H1 (cell line): ENCODE measurements at regions not wholly inside any gene's neighbourhood (a gene's known extent, or its start where the extent isn't known, plus 50 kb on each side); places are given as distances from the start of the nearest gene placed in this dataset.

Source experiments
- CTCF ChIA-PET: fragments of 300-600 bp; sonication (Branson Sonifier 250); formaldehyde crosslinking; loops from one replicate; lab custom pipeline; 2021; ENCODE audit not compliant: partially characterized antibody; lab: Charles Lee
- POLR2A ChIA-PET: fragments of 300-600 bp; sonication (Branson Sonifier 250); formaldehyde crosslinking; loops from one replicate; lab custom pipeline; 2021; ENCODE audit warnings: inconsistent platforms; ENCODE audit not compliant: partially characterized antibody; lab: Charles Lee
- DNase-seq, 2 experiments: peaks; one replicate each; pipeline versions ENCODE4 v3.0.0 to v3.0.0-alpha.2; 2010 to 2022; ENCODE audit warnings: low spot score in 2 of 2, low read depth in 1 of 2, mixed read lengths in 1 of 2
- FAIRE-seq: peaks from 2 replicates; lab custom pipeline; 2011; peaks lifted over from hg19 to GRCh38; lab: Jason Lieb, UNC
- H2AFZ ChIP-seq: 2 replicates; pipeline ENCODE4 v1.8.1; 2012; ENCODE audit warnings: low read length, inconsistent platforms
- H2AK5ac ChIP-seq: 2 replicates; pipeline ENCODE4 v1.6.1; 2013; ENCODE audit warnings: low read depth, low read length
- H2BK120ac ChIP-seq: replicated peaks from 2 replicates; pipeline ENCODE3; 2013; ENCODE audit warnings: low read depth, low read length, inconsistent platforms
- H2BK12ac ChIP-seq: 2 replicates; pipeline ENCODE4 v1.6.1; 2013; ENCODE audit warnings: low read depth, low read length
- H2BK15ac ChIP-seq: 2 replicates; pipeline ENCODE4 v1.6.1; 2013; ENCODE audit warnings: low read length
- H2BK20ac ChIP-seq: 2 replicates; pipeline ENCODE4 v1.6.1; 2013; ENCODE audit warnings: low read length
- H2BK5ac ChIP-seq: 2 replicates; pipeline ENCODE4 v1.6.1; 2013; ENCODE audit warnings: low read depth, low read length
- H3K14ac ChIP-seq: 2 replicates; pipeline ENCODE4 v1.6.1; 2013; ENCODE audit warnings: inconsistent platforms; ENCODE audit not compliant: insufficient read length
- H3K18ac ChIP-seq: 2 replicates; pipeline ENCODE4 v1.6.1; 2013; ENCODE audit warnings: low read length; ENCODE audit errors: extremely low read depth
- H3K23ac ChIP-seq: 2 replicates; pipeline ENCODE4 v1.6.1; 2013; ENCODE audit warnings: inconsistent platforms; ENCODE audit not compliant: insufficient read length
- H3K23me2 ChIP-seq: 2 replicates; pipeline ENCODE4 v1.6.1; 2013; ENCODE audit warnings: low read depth, low read length
- H3K27ac ChIP-seq: 2 replicates; pipeline ENCODE4 v1.6.1; 2011; ENCODE audit warnings: low read depth, low read length, inconsistent platforms
- H3K27me3 ChIP-seq, 4 experiments: replicated peaks in 1 of 4; 1 replicate in 1 of 4; 2 replicates in 3 of 4; pipeline versions ENCODE4 v1.6.1 to v1.8.1; 2011 to 2013; ENCODE audit warnings: low read length in 3 of 4, mild to moderate bottlenecking in 3 of 4, inconsistent platforms in 2 of 4, mixed read lengths in 2 of 4, moderate library complexity in 1 of 4; ENCODE audit not compliant: control insufficient read depth in 3 of 4, insufficient read depth in 3 of 4; ENCODE audit errors: extremely low read depth in 1 of 4
- H3K36me3 ChIP-seq, 4 experiments: 2 replicates each; pipeline versions ENCODE4 v1.6.1 to v1.8.1; 2011 to 2013; ENCODE audit warnings: mild to moderate bottlenecking in 4 of 4, low read length in 3 of 4, moderate library complexity in 2 of 4, control low read depth in 1 of 4, inconsistent platforms in 1 of 4; ENCODE audit not compliant: insufficient read depth in 4 of 4, control insufficient read depth in 2 of 4
- H3K4ac ChIP-seq: replicated peaks from 2 replicates; pipeline ENCODE3; 2013; ENCODE audit warnings: low read length, low read depth, mixed read lengths, inconsistent platforms; ENCODE audit not compliant: insufficient read length
- H3K4me1 ChIP-seq, 4 experiments: replicated peaks in 1 of 4; 1 replicate in 1 of 4; 2 replicates in 3 of 4; pipeline versions ENCODE4 v1.6.1 to v1.8.1; 2011 to 2013; ENCODE audit warnings: low read length in 3 of 4, inconsistent platforms in 2 of 4, mixed read lengths in 1 of 4; ENCODE audit not compliant: insufficient read depth in 4 of 4, control insufficient read depth in 3 of 4
- H3K4me2 ChIP-seq, 2 experiments: 2 replicates each; pipeline versions ENCODE4 v1.6.1 to v1.8.1; 2011 to 2013; ENCODE audit warnings: low read depth in 2 of 2, low read length in 2 of 2, control low read depth in 1 of 2, inconsistent platforms in 1 of 2, mild to moderate bottlenecking in 1 of 2; ENCODE audit not compliant: insufficient read depth in 1 of 2
- H3K4me3 ChIP-seq, 4 experiments: fragments of 200-600, 300-600 bp in 1 of 4; sonication (generic), shearing (Covaris generic), sonication (Bioruptor Twin) in 1 of 4; 2 replicates each; pipeline versions ENCODE4 v1.5.1 to v1.8.1; 2011 to 2016; ENCODE audit warnings: low read length in 4 of 4, low read depth in 3 of 4, control low read depth in 2 of 4, inconsistent platforms in 2 of 4, mild to moderate bottlenecking in 2 of 4, mixed read lengths in 1 of 4, moderate library complexity in 1 of 4; ENCODE audit not compliant: insufficient read depth in 2 of 4; ENCODE audit errors: extremely low read depth in 1 of 4
- H3K56ac ChIP-seq: replicated peaks from 2 replicates; pipeline ENCODE3; 2013; ENCODE audit warnings: low read depth, mild to moderate bottlenecking, mixed read lengths, low read length, inconsistent platforms; ENCODE audit not compliant: insufficient read length
- H3K79me1 ChIP-seq: 2 replicates; pipeline ENCODE4 v1.6.1; 2013; ENCODE audit warnings: low read depth, low read length, control low read depth
- H3K79me2 ChIP-seq, 2 experiments: 2 replicates each; pipeline versions ENCODE4 v1.6.1 to v1.8.1; 2012 to 2013; ENCODE audit warnings: low read length in 2 of 2, mild to moderate bottlenecking in 2 of 2, inconsistent platforms in 1 of 2; ENCODE audit not compliant: insufficient read depth in 2 of 2, control insufficient read depth in 1 of 2
- H3K9ac ChIP-seq, 4 experiments: replicated peaks in 1 of 4; 1 replicate in 1 of 4; 2 replicates in 3 of 4; pipeline versions ENCODE4 v1.6.1 to v1.8.1; 2011 to 2013; ENCODE audit warnings: low read depth in 3 of 4, low read length in 3 of 4, control low read depth in 2 of 4, mild to moderate bottlenecking in 2 of 4, moderate library complexity in 2 of 4, inconsistent platforms in 1 of 4; ENCODE audit errors: extremely low read depth in 1 of 4
- H3K9me3 ChIP-seq, 2 experiments: 2 replicates each; pipeline versions ENCODE4 v1.6.1 to v1.8.1; 2012 to 2013; ENCODE audit warnings: mild to moderate bottlenecking in 2 of 2, moderate library complexity in 2 of 2, control low read depth in 1 of 2, inconsistent platforms in 1 of 2, low read depth in 1 of 2, low read length in 1 of 2, mixed read lengths in 1 of 2; ENCODE audit not compliant: insufficient read depth in 2 of 2
- H4K20me1 ChIP-seq, 2 experiments: replicated peaks in 1 of 2; 2 replicates each; pipeline versions ENCODE3 to v1.8.1; 2011 to 2013; ENCODE audit warnings: inconsistent platforms in 2 of 2, low read length in 2 of 2, mild to moderate bottlenecking in 1 of 2; ENCODE audit not compliant: insufficient read depth in 2 of 2, control insufficient read depth in 1 of 2
- H4K5ac ChIP-seq: 2 replicates; pipeline ENCODE4 v1.6.1; 2013; ENCODE audit warnings: low read length, low read depth, mixed read lengths, inconsistent platforms; ENCODE audit not compliant: insufficient read length
- H4K8ac ChIP-seq: 2 replicates; pipeline ENCODE4 v1.8.0; 2013; ENCODE audit warnings: mild to moderate bottlenecking, moderate library complexity, low read length, inconsistent platforms; ENCODE audit not compliant: insufficient read depth; ENCODE audit errors: extremely low read depth
- H4K91ac ChIP-seq: replicated peaks from 2 replicates; pipeline ENCODE3; 2013; ENCODE audit warnings: low read length, mixed read lengths, inconsistent platforms; ENCODE audit not compliant: insufficient read length
- ATF2 ChIP-seq: IDR thresholded peaks from 2 replicates; pipeline ENCODE4 v1.6.1; 2012; ENCODE audit warnings: low read length, inconsistent platforms
- BRCA1 ChIP-seq: IDR thresholded peaks from 2 replicates; pipeline ENCODE4 v1.6.1; 2012; ENCODE audit warnings: low read depth, low read length, improper control_type of control experiment
- CTCF ChIP-seq, 3 experiments: IDR thresholded peaks; 1 replicate in 2 of 3; 2 replicates in 1 of 3; pipeline versions ENCODE4 v1.5.1 to v1.6.1; 2011; ENCODE audit warnings: low read length in 3 of 3, mild to moderate bottlenecking in 3 of 3, inconsistent platforms in 2 of 3, low read depth in 1 of 3, moderate library complexity in 1 of 3; ENCODE audit not compliant: insufficient read depth in 1 of 3; ENCODE audit errors: control extremely low read depth in 1 of 3
- GTF2F1 ChIP-seq: IDR thresholded peaks from 2 replicates; pipeline ENCODE4 v1.6.1; 2012; ENCODE audit warnings: low read depth, low read length, improper control_type of control experiment, borderline replicate concordance
- JUND ChIP-seq: IDR thresholded peaks from 2 replicates; pipeline ENCODE4 v1.6.1; 2011; ENCODE audit warnings: mild to moderate bottlenecking, improper control_type of control experiment, low read length
- RBBP5 ChIP-seq: IDR thresholded peaks from 2 replicates; pipeline ENCODE4 v1.7.1; 2012; ENCODE audit warnings: low read depth, mild to moderate bottlenecking, inconsistent platforms, low read length, moderate library complexity, borderline replicate concordance
- RXRA ChIP-seq: IDR thresholded peaks from 2 replicates; pipeline ENCODE4 v1.6.1; 2011; ENCODE audit warnings: low read depth, mild to moderate bottlenecking, low read length, moderate library complexity; ENCODE audit not compliant: insufficient read depth
- SP1 ChIP-seq: IDR thresholded peaks from 2 replicates; pipeline ENCODE4 v1.6.1; 2011; ENCODE audit warnings: low read depth, low read length
- TBP ChIP-seq: IDR thresholded peaks from 2 replicates; pipeline ENCODE4 v1.6.1; 2011; ENCODE audit warnings: low read depth, low read length, improper control_type of control experiment
- WGBS, 2 experiments: shearing (Covaris generic) in 1 of 2; methylation state at CpG; one replicate each; pipeline versions ENCODE4 v1.1.6 to v1.1.7; 2013 to 2015; ENCODE audit warnings: low lambda C conversion rate in 2 of 2, mixed read lengths in 2 of 2, inconsistent platforms in 1 of 2, low coverage in 1 of 2, missing lambda C conversion rate in 1 of 2; ENCODE audit not compliant: insufficient replicate concordance in 2 of 2, insufficient coverage in 1 of 2, insufficient read length in 1 of 2; ENCODE audit errors: extremely low coverage in 1 of 2, missing lambda C conversion rate in 1 of 2; 5-methylcytosine and 5-hydroxymethylcytosine counted together

- H3K18ac ChIP-seq = no peak overlapping the region
- no peak overlapping the region for H3K27ac ChIP-seq
- H2BK12ac ChIP-seq = no peak overlapping the region
- no peak overlapping the region for H4K8ac ChIP-seq
- FAIRE-seq (no peak), DNase-seq (no peak)
- H4K5ac ChIP-seq = no peak overlapping the region
- no peaks in the 10 kb centered on the region for H3K23me2 ChIP-seq
- 92% methylated on average over 7 of the region's 7 CpGs; no CpG with 5 or more reads in 1 of the 2 experiments for WGBS, 2 experiments
- H4K91ac ChIP-seq = no peak overlapping the region
- POLR2A ChIA-PET = no interaction called here
- H3K14ac ChIP-seq = no peak overlapping the region
- no peaks in the 10 kb centered on the region for H3K79me2 ChIP-seq
- H4K20me1 ChIP-seq = no peaks in the 10 kb centered on the region
- H2BK15ac ChIP-seq = no peak overlapping the region
- H3K36me3 ChIP-seq = no peaks in the 10 kb centered on the region
- no peaks in the 10 kb centered on the region for H3K9me3 ChIP-seq
- H3K4ac ChIP-seq = no peak overlapping the region
- H3K4me3 ChIP-seq = no peak overlapping the region
- CTCF ChIA-PET = interaction anchor here (0.6 to 1.8 kb wide), 2 partner anchors 10 to 306 kb away, joined by 3 to 9 read pairs; no protein-coding TSS in a partner anchor
- H3K56ac ChIP-seq = no peak overlapping the region
- H2AK5ac ChIP-seq = no peak overlapping the region
- no peak overlapping the region for H3K4me2 ChIP-seq
- no peaks in the 10 kb centered on the region for H3K27me3 ChIP-seq
- no peaks in the 10 kb centered on the region for H3K79me1 ChIP-seq
- no peak overlapping the region for H3K23ac ChIP-seq
- TF ChIP-seq SP1 (no peak), ATF2 (no peak), CTCF (IDR thresholded peaks at IDR 0.05; ENCODE audit: control extremely low read depth in 1 of 3, insufficient read depth in 1 of 3, low read depth in 1 of 3, low read length in 3 of 3) (no peak), TBP (no peak), RXRA (no peak), JUND (no peak), RBBP5 (no peak), GTF2F1 (no peak), BRCA1 (no peak)
- TF ChIP-seq, all 59 proteins: peak for 0
- Histone ChIP-seq H3K9ac (no peak overlapping the region), H3K4me1 (no peaks in the 10 kb centered on the region), H2BK120ac (no peak overlapping the region), H2AFZ (no peak overlapping the region), H2BK20ac (no peak overlapping the region), H2BK5ac (no peak overlapping the region)
Observed at GRCh38 chr1:199946305-199947155, 81.0 kb upstream of the NR5A2 start.
